ENCODE measurements at regions not wholly inside any gene's neighbourhood (a gene's known extent, or its start where the extent isn't known, plus 50 kb on each side); places are given as distances from the start of the nearest gene placed in this dataset.

GRCh38 chr13:73720216-73720840 lies 413.9 kb downstream of the KLF12 start:
- H3K27me3 ChIP-seq (ENCODE audit: insufficient read depth, low read length) = no peaks in the 10 kb centered on the region
- H3K36me3 ChIP-seq (ENCODE audit: insufficient read depth, low read length) = no peaks in the 10 kb centered on the region
- no peak overlapping the region for H3K4me3 ChIP-seq (ENCODE audit: low read depth, low read length)
- H2AFZ ChIP-seq (ENCODE audit: low read length, unreplicated experiment) = no peak overlapping the region
- no peak overlapping the region for H3K27ac ChIP-seq (ENCODE audit: low read depth, low read length)
- H3K79me2 ChIP-seq (ENCODE audit: control insufficient read depth, insufficient read depth, low read length, unreplicated experiment) = no peaks in the 10 kb centered on the region
- peaks cover 13% of the 10 kb centered on the region for H3K4me1 ChIP-seq (ENCODE audit: control insufficient read depth, insufficient read depth, low read length, unreplicated experiment)

- Histone ChIP-seq H3K27ac (ENCODE audit: low read depth, low read length) (no peak overlapping the region), H3K36me3 (ENCODE audit: insufficient read depth, low read length) (no peaks in the 10 kb centered on the region)
Observed at GRCh38 chr13:73718246-73718645, 416.0 kb downstream of the KLF12 start.

GRCh38 chr13:73717632-73718031 lies 416.6 kb downstream of the KLF12 start:
- Histone ChIP-seq H3K36me3 (ENCODE audit: insufficient read depth, low read length) (no peaks in the 10 kb centered on the region), H3K27ac (ENCODE audit: low read depth, low read length) (no peak overlapping the region), H3K4me1 (ENCODE audit: control insufficient read depth, insufficient read depth, low read length, unreplicated experiment) (peaks cover 13% of the 10 kb centered on the region)

More at GRCh38 chr13:73718246-73718645, 416.0 kb downstream of the KLF12 start:
- no peak overlapping the region for H2AFZ ChIP-seq (ENCODE audit: low read length, unreplicated experiment)
- no peaks in the 10 kb centered on the region for H3K79me2 ChIP-seq (ENCODE audit: control insufficient read depth, insufficient read depth, low read length, unreplicated experiment)
- no peak overlapping the region for H3K4me3 ChIP-seq (ENCODE audit: low read depth, low read length)
- peaks cover 13% of the 10 kb centered on the region for H3K4me1 ChIP-seq (ENCODE audit: control insufficient read depth, insufficient read depth, low read length, unreplicated experiment)
- H3K27me3 ChIP-seq (ENCODE audit: insufficient read depth, low read length) = no peaks in the 10 kb centered on the region

DNA sequence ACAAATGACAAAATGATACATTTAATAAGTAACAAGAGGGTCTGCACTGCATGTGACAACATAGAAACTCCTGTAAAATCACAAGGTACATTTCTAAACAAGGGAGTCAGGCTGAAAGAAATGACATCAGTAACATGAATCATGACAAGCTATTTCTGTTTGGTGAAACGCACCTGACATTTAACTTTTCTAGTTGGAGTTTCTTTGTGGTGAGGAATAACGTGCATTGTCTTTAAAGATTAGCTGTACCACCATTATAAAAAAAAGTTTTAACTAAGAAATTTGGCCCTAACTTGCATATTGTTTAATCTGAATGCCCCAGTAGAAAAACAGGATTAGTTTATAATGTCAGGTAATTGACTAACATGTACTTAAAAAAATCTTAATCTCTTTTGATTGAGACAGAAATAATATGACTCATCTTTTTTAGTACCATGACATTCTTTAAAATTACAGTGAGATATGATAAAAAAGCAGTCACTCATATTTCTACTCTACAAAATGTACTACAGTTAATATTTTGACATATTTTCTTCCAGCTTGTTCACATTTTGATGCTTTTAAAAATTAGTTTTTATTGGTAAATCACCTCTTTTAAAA lies 418.2 kb downstream of the KLF12 start:
- no peaks in the 10 kb centered on the region for H3K27me3 ChIP-seq (ENCODE audit: insufficient read depth, low read length)
- H3K79me2 ChIP-seq (ENCODE audit: control insufficient read depth, insufficient read depth, low read length, unreplicated experiment) = no peaks in the 10 kb centered on the region
- no peak overlapping the region for H3K4me3 ChIP-seq (ENCODE audit: low read depth, low read length)
- no peaks in the 10 kb centered on the region; the same call in 1 of the 2 replicates for H3K36me3 ChIP-seq (ENCODE audit: insufficient read depth, low read length)
- no peak overlapping the region for H2AFZ ChIP-seq (ENCODE audit: low read length, unreplicated experiment)
- no peak overlapping the region for H3K27ac ChIP-seq (ENCODE audit: low read depth, low read length)
- H3K4me1 ChIP-seq (ENCODE audit: control insufficient read depth, insufficient read depth, low read length, unreplicated experiment) = peaks cover 13% of the 10 kb centered on the region

More at GRCh38 chr13:73717632-73718031, 416.6 kb downstream of the KLF12 start:
- H3K79me2 ChIP-seq (ENCODE audit: control insufficient read depth, insufficient read depth, low read length, unreplicated experiment) = no peaks in the 10 kb centered on the region
- H3K27me3 ChIP-seq (ENCODE audit: insufficient read depth, low read length) = no peaks in the 10 kb centered on the region
- H2AFZ ChIP-seq (ENCODE audit: low read length, unreplicated experiment) = no peak overlapping the region
- no peak overlapping the region for H3K4me3 ChIP-seq (ENCODE audit: low read depth, low read length)

GRCh38 chr13:73715114-73715910 lies 418.9 kb downstream of the KLF12 start:
- Histone ChIP-seq H3K36me3 (ENCODE audit: insufficient read depth, low read length) (no peaks in the 10 kb centered on the region; the same call in 1 of the 2 replicates), H3K27me3 (ENCODE audit: insufficient read depth, low read length) (no peaks in the 10 kb centered on the region), H3K4me1 (ENCODE audit: control insufficient read depth, insufficient read depth, low read length, unreplicated experiment) (peaks cover 13% of the 10 kb centered on the region), H3K4me3 (ENCODE audit: low read depth, low read length) (no peak overlapping the region), H3K27ac (ENCODE audit: low read depth, low read length) (no peak overlapping the region), H3K79me2 (ENCODE audit: control insufficient read depth, insufficient read depth, low read length, unreplicated experiment) (no peaks in the 10 kb centered on the region), H2AFZ (ENCODE audit: low read length, unreplicated experiment) (no peak overlapping the region)

DNA sequence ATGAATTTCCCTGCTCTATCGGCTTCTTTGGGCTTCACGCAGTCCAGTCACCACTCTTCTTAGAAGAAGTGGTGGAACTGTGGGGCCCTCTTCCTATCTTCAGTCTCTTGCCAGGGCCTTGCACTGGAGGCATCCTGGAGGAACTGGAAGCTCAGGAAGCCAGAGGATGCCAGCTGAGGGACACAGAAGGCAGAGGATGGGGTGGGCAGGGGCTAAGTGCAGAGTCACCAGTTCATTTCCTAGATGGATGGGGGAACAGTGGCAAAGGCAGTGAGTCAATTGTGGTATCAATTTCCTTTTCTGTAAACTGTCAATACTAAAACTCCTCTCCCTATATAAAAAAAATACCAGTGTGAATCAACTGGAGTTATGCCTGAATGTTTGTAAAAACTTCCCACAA lies 419.7 kb downstream of the KLF12 start:
- Histone ChIP-seq H3K79me2 (ENCODE audit: control insufficient read depth, insufficient read depth, low read length, unreplicated experiment) (no peaks in the 10 kb centered on the region), H3K4me1 (ENCODE audit: control insufficient read depth, insufficient read depth, low read length, unreplicated experiment) (peaks cover 13% of the 10 kb centered on the region), H3K27ac (ENCODE audit: low read depth, low read length) (no peak overlapping the region), H3K27me3 (ENCODE audit: insufficient read depth, low read length) (no peaks in the 10 kb centered on the region), H2AFZ (ENCODE audit: low read length, unreplicated experiment) (no peak overlapping the region), H3K36me3 (ENCODE audit: insufficient read depth, low read length) (no peaks in the 10 kb centered on the region; the same call in 1 of the 2 replicates), H3K4me3 (ENCODE audit: low read depth, low read length) (no peak overlapping the region)

- no peak overlapping the region for H3K27ac ChIP-seq (ENCODE audit: low read depth, low read length)
- H3K4me1 ChIP-seq (ENCODE audit: control insufficient read depth, insufficient read depth, low read length, unreplicated experiment) = no peaks in the 10 kb centered on the region
- no peaks in the 10 kb centered on the region; the same call in 1 of the 2 replicates for H3K36me3 ChIP-seq (ENCODE audit: insufficient read depth, low read length)
- no peaks in the 10 kb centered on the region for H3K79me2 ChIP-seq (ENCODE audit: control insufficient read depth, insufficient read depth, low read length, unreplicated experiment)
- no peaks in the 10 kb centered on the region for H3K27me3 ChIP-seq (ENCODE audit: insufficient read depth, low read length)
- no peak overlapping the region for H2AFZ ChIP-seq (ENCODE audit: low read length, unreplicated experiment)
- no peak overlapping the region for H3K4me3 ChIP-seq (ENCODE audit: low read depth, low read length)
Observed at GRCh38 chr13:73708393-73708985, 425.7 kb downstream of the KLF12 start.

DNA sequence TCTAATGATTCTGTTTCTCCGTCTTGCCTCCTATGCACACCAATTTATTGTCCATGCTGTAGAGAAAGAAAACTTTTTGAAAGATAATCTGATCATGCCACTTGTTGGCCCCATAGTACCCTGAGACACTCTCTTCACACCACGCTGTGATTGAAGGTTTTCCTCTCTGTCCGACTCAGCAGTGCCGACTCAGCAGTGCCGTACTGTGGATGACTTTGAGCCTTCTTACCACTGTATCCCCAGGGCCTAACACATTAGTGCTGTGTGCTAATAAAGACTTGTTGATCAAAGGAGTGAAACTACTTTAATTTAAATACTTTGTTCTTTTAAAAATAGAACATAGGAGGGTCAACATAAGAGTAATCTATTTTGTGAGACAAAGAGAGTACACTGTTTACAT lies 429.6 kb downstream of the KLF12 start:
- no peaks in the 10 kb centered on the region for H3K27me3 ChIP-seq (ENCODE audit: insufficient read depth, low read length)
- H3K4me3 ChIP-seq (ENCODE audit: low read depth, low read length) = no peak overlapping the region
- H3K27ac ChIP-seq (ENCODE audit: low read depth, low read length) = no peak overlapping the region
- no peaks in the 10 kb centered on the region for H3K36me3 ChIP-seq (ENCODE audit: insufficient read depth, low read length)
- no peak overlapping the region for H2AFZ ChIP-seq (ENCODE audit: low read length, unreplicated experiment)
- no peaks in the 10 kb centered on the region for H3K79me2 ChIP-seq (ENCODE audit: control insufficient read depth, insufficient read depth, low read length, unreplicated experiment)
- no peaks in the 10 kb centered on the region for H3K4me1 ChIP-seq (ENCODE audit: control insufficient read depth, insufficient read depth, low read length, unreplicated experiment)

GRCh38 chr13:73703606-73704005 lies 430.6 kb downstream of the KLF12 start:
- Histone ChIP-seq H3K27me3 (ENCODE audit: insufficient read depth, low read length) (no peaks in the 10 kb centered on the region), H3K4me1 (ENCODE audit: control insufficient read depth, insufficient read depth, low read length, unreplicated experiment) (peaks cover 3% of the 10 kb centered on the region), H3K79me2 (ENCODE audit: control insufficient read depth, insufficient read depth, low read length, unreplicated experiment) (no peaks in the 10 kb centered on the region), H2AFZ (ENCODE audit: low read length, unreplicated experiment) (no peak overlapping the region), H3K36me3 (ENCODE audit: insufficient read depth, low read length) (no peaks in the 10 kb centered on the region), H3K4me3 (ENCODE audit: low read depth, low read length) (no peak overlapping the region), H3K27ac (ENCODE audit: low read depth, low read length) (no peak overlapping the region)

- Histone ChIP-seq H3K4me1 (ENCODE audit: control insufficient read depth, insufficient read depth, low read length, unreplicated experiment) (peaks cover 5% of the 10 kb centered on the region), H2AFZ (ENCODE audit: low read length, unreplicated experiment) (no peak overlapping the region), H3K27me3 (ENCODE audit: insufficient read depth, low read length) (no peaks in the 10 kb centered on the region), H3K36me3 (ENCODE audit: insufficient read depth, low read length) (no peaks in the 10 kb centered on the region), H3K4me3 (ENCODE audit: low read depth, low read length) (no peak overlapping the region), H3K79me2 (ENCODE audit: control insufficient read depth, insufficient read depth, low read length, unreplicated experiment) (no peaks in the 10 kb centered on the region), H3K27ac (ENCODE audit: low read depth, low read length) (no peak overlapping the region)
Observed at GRCh38 chr13:73702419-73703071, 431.7 kb downstream of the KLF12 start.
